K562 (cell line): ENCODE measurements at regions not wholly inside any gene's neighbourhood (a gene's known extent, or its start where the extent isn't known, plus 50 kb on each side); places are given as distances from the start of the nearest gene placed in this dataset.

Source experiments
- ATAC-seq: fragments of 200-7000 bp; cut with Tn5 transposase; 3 replicates; pipeline ENCODE4 v1.9.1; 2020; ENCODE audit warnings: moderate library complexity
- BruUV-seq: library from RNA; stranded (reverse); fragments of 400-500 nt; replicated peaks from 2 replicates; lab custom pipeline; 2021; lab: Mats Ljungman, UMichigan
- CTCF ChIA-PET: fragments of 300-600 bp; formaldehyde crosslinking; extraction: SDS; loops from one replicate; lab custom pipeline; 2021; ENCODE audit warnings: low intra/inter-chr PET ratio; lab: Yijun Ruan, JAX
- POLR2A ChIA-PET: fragments of 300-600, 350-650 bp; sonication (Branson Sonifier 250); formaldehyde crosslinking; extraction: SDS; loops from one replicate; lab custom pipeline; 2021; ENCODE audit warnings: antibody characterized with exemption, inconsistent platforms; lab: Yijun Ruan, JAX
- DNase-seq, 4 experiments: peaks; one replicate each; pipeline versions ENCODE4 v3.0.0 to v3.0.0-alpha.2; 2011 to 2018; ENCODE audit warnings: low spot score in 3 of 4, mixed read lengths in 3 of 4; ENCODE audit errors: extremely low read depth in 1 of 4
- FAIRE-seq: peaks from 2 replicates; lab custom pipeline; 2011; peaks lifted over from hg19 to GRCh38; lab: Jason Lieb, UNC
- H2AFZ ChIP-seq: 2 replicates; pipeline ENCODE4 v1.6.0; 2011; ENCODE audit warnings: low read depth, low read length, control low read depth, inconsistent platforms
- H3K27ac ChIP-seq: fragments of 200-600 bp; 3 replicates; pipeline ENCODE4 v1.8.0; 2011; ENCODE audit warnings: low read depth, mild to moderate bottlenecking, control low read depth, inconsistent platforms, low read length, moderate library complexity, mixed read lengths; ENCODE audit errors: extremely low read depth
- H3K27me3 ChIP-seq, 2 experiments: fragments of 300-600 bp in 1 of 2; 2 replicates in 1 of 2; 3 replicates in 1 of 2; pipeline versions ENCODE4 v1.6.0 to v1.8.0; 2011; ENCODE audit warnings: inconsistent platforms in 2 of 2, low read length in 2 of 2, mild to moderate bottlenecking in 1 of 2, mixed read lengths in 1 of 2, moderate library complexity in 1 of 2; ENCODE audit not compliant: control insufficient read depth in 2 of 2, insufficient read depth in 2 of 2
- H3K36me3 ChIP-seq: fragments of 300-600 bp; 3 replicates; pipeline ENCODE4 v1.8.0; 2011; ENCODE audit warnings: mild to moderate bottlenecking, low read length, inconsistent platforms; ENCODE audit not compliant: control insufficient read depth, insufficient read depth
- H3K4me1 ChIP-seq, 2 experiments: fragments of 200-600 bp in 1 of 2; replicated peaks in 1 of 2; 2 replicates in 1 of 2; 3 replicates in 1 of 2; pipeline versions ENCODE4 v1.5.1 to v1.8.0; 2011; ENCODE audit warnings: inconsistent platforms in 2 of 2, low read length in 2 of 2, mild to moderate bottlenecking in 1 of 2, mixed read lengths in 1 of 2, moderate library complexity in 1 of 2; ENCODE audit not compliant: control insufficient read depth in 2 of 2, insufficient read depth in 2 of 2
- H3K4me2 ChIP-seq: 2 replicates; pipeline ENCODE4 v1.6.1; 2011; ENCODE audit warnings: low read length, control low read depth, inconsistent platforms, mixed read lengths; ENCODE audit not compliant: insufficient read depth
- H3K4me3 ChIP-seq: fragments of 200-600 bp; sonication (generic), shearing (Covaris generic); 2 replicates; pipeline ENCODE4 v1.5.1; 2016; ENCODE audit warnings: control low read depth, inconsistent platforms
- H3K79me2 ChIP-seq: fragments of 200-600 bp; 3 replicates; pipeline ENCODE4 v1.8.0; 2011; ENCODE audit warnings: low read length, inconsistent platforms; ENCODE audit not compliant: control insufficient read depth, insufficient read depth
- H3K9ac ChIP-seq, 2 experiments: 2 replicates each; pipeline versions ENCODE4 v1.6.0 to v1.6.1; 2011; ENCODE audit warnings: low read depth in 2 of 2, low read length in 2 of 2, control low read depth in 1 of 2, inconsistent platforms in 1 of 2, mild to moderate bottlenecking in 1 of 2, mixed read lengths in 1 of 2; ENCODE audit not compliant: insufficient read depth in 1 of 2
- H3K9me1 ChIP-seq: one replicate; pipeline ENCODE4 v1.6.0; 2011; ENCODE audit warnings: inconsistent platforms, mild to moderate bottlenecking, low read length, moderate library complexity; ENCODE audit not compliant: control insufficient read depth, insufficient read depth
- H3K9me3 ChIP-seq: replicated peaks from 2 replicates; pipeline ENCODE4 v1.5.1; 2011; ENCODE audit warnings: low read depth, low read length, inconsistent platforms; ENCODE audit not compliant: control insufficient read depth, insufficient read depth
- H4K20me1 ChIP-seq: replicated peaks from 2 replicates; pipeline ENCODE4 v1.6.1; 2011; ENCODE audit warnings: low read length, inconsistent platforms, mixed read lengths; ENCODE audit not compliant: control insufficient read depth, insufficient read depth
- ETS2 ChIP-seq: IDR thresholded peaks from 2 replicates; pipeline ENCODE4 v1.6.1; 2016; ENCODE audit warnings: borderline replicate concordance, missing genetic modification characterization, mild to moderate bottlenecking, moderate library complexity, missing compliant biosample characterization; ENCODE audit not compliant: poor library complexity, severe bottlenecking
- FOS ChIP-seq: IDR thresholded peaks from 3 replicates; pipeline ENCODE4 v1.6.1; 2011; ENCODE audit not compliant: insufficient read length; ENCODE audit errors: extremely low read depth
- GTF2F1 ChIP-seq: IDR thresholded peaks from 2 replicates; pipeline ENCODE4 v1.6.1; 2011; ENCODE audit warnings: low read depth, low read length, improper control_type of control experiment
- NR1H2 ChIP-seq: sonication (generic); formaldehyde crosslinking; IDR thresholded peaks from 2 replicates; pipeline ENCODE4 v1.4.0; 2020; ENCODE audit warnings: mild to moderate bottlenecking, missing genetic modification reagents
- NUFIP1 ChIP-seq: fragments of 450-650 bp; IDR thresholded peaks from 2 replicates; pipeline ENCODE4 v1.6.1; 2018; ENCODE audit not compliant: partially characterized antibody
- POU5F1 ChIP-seq: fragments of 150-350 bp; IDR thresholded peaks from 2 replicates; pipeline ENCODE4 v1.6.1; 2014; ENCODE audit warnings: borderline replicate concordance, low read length, low read depth, mild to moderate bottlenecking; ENCODE audit not compliant: partially characterized antibody
- RFX1 ChIP-seq: fragments of 450-650 bp; IDR thresholded peaks from 2 replicates; pipeline ENCODE4 v1.6.1; 2016; ENCODE audit warnings: mild to moderate bottlenecking, moderate library complexity
- TGIF2 ChIP-seq: sonication (generic); formaldehyde crosslinking; IDR thresholded peaks from 2 replicates; pipeline ENCODE4 v1.8.1; 2022; ENCODE audit warnings: mild to moderate bottlenecking, missing genetic modification reagents, moderate library complexity
- THRAP3 ChIP-seq: fragments of 450-650 bp; IDR thresholded peaks from 2 replicates; pipeline ENCODE4 v1.6.1; 2016; ENCODE audit warnings: mild to moderate bottlenecking, inconsistent platforms, borderline replicate concordance
- U2AF1 ChIP-seq: fragments of 200-400 bp; formaldehyde crosslinking; optimal IDR thresholded peaks from 2 replicates; pipeline ENCODE3; 2017; ENCODE audit warnings: mild to moderate bottlenecking, low read depth, low read length, moderate library complexity
- in situ Hi-C: fragments of 300-500 bp; cut with MboI; formaldehyde crosslinking; loops from 4 replicates; pipeline ENCODE4 v1.15.0; 2018; ENCODE audit warnings: inconsistent platforms, mixed read lengths
- intact Hi-C: fragments of 100-400 bp; cut with micrococcal nuclease; formaldehyde crosslinking; loops from 2 replicates; pipeline ENCODE4 v1.14.2; 2022

- Histone ChIP-seq H3K79me2 (no peaks in the 10 kb centered on the region), H2AFZ (no peak overlapping the region), H3K4me3 (no peak overlapping the region), H3K4me2 (no peak overlapping the region), H3K27me3 (no peaks in the 10 kb centered on the region), H3K4me1 (no peaks in the 10 kb centered on the region), H3K27ac (no peak overlapping the region), H3K9me3 (0 out of 2 replicates have a peak, but pooled peaks cover 1% of the 10 kb centered on the region), H3K9me1 (no peaks in the 10 kb centered on the region), H3K9ac (no peak overlapping the region), H4K20me1 (no peaks in the 10 kb centered on the region), H3K36me3 (no peaks in the 10 kb centered on the region)
- in situ Hi-C loops = no loop called here
- ATAC-seq = no peak
- intact Hi-C loops = no loop called here
- no peak for FAIRE-seq
- ChIA-PET POLR2A (no interaction called here), CTCF (no interaction called here)
- no peak for DNase-seq
- no peak for TF ChIP-seq RFX1
- TF ChIP-seq U2AF1 = no peak
- no peak for TF ChIP-seq POU5F1
- TF ChIP-seq GTF2F1 = no peak
- TF ChIP-seq NR1H2 = no peak
- no peak for TF ChIP-seq THRAP3
- no peak for TF ChIP-seq TGIF2 (CRISPR knock-in tag)
- TF ChIP-seq FOS = no peak
- TF ChIP-seq NUFIP1 = no peak
- no peak for TF ChIP-seq ETS2
- BruUV-seq = no TSS peak
Measured at GRCh38 chr5:40071870-40072269, 607.8 kb upstream of the PTGER4 start.
